Mesendoderm (in vitro differentiated cells): ENCODE measurements at regions not wholly inside any gene's neighbourhood (a gene's known extent, or its start where the extent isn't known, plus 50 kb on each side); places are given as distances from the start of the nearest gene placed in this dataset.

ENCODE experiments used
- DNase-seq: peaks from one replicate; pipeline ENCODE4 v3.0.0; 2013
- H2AK5ac ChIP-seq: 2 replicates; pipeline ENCODE4 v1.6.1; 2013; ENCODE audit warnings: low read length, inconsistent platforms
- H2BK120ac ChIP-seq: 2 replicates; pipeline ENCODE4 v1.6.1; 2013; ENCODE audit warnings: low read depth, mild to moderate bottlenecking, low read length, moderate library complexity, mixed read lengths
- H2BK15ac ChIP-seq: replicated peaks from 2 replicates; pipeline ENCODE4 v1.6.1; 2013; ENCODE audit warnings: low read depth, mild to moderate bottlenecking, moderate library complexity
- H2BK5ac ChIP-seq: 2 replicates; pipeline ENCODE4 v1.6.1; 2013; ENCODE audit warnings: low read length, inconsistent platforms
- H3K18ac ChIP-seq: 2 replicates; pipeline ENCODE4 v1.6.1; 2013; ENCODE audit warnings: mild to moderate bottlenecking, low read length, mixed read lengths
- H3K23ac ChIP-seq: one replicate; pipeline ENCODE4 v1.6.1; 2013; ENCODE audit warnings: low read length
- H3K27ac ChIP-seq: 2 replicates; pipeline ENCODE4 v1.5.1; 2013; ENCODE audit warnings: low read depth, mild to moderate bottlenecking, inconsistent platforms, low read length, moderate library complexity
- H3K27me3 ChIP-seq: 2 replicates; pipeline ENCODE4 v1.6.1; 2013; ENCODE audit warnings: low read length, control low read depth, mild to moderate bottlenecking, inconsistent platforms; ENCODE audit not compliant: insufficient read depth, poor library complexity
- H3K36me3 ChIP-seq: 2 replicates; pipeline ENCODE4 v1.6.1; 2013; ENCODE audit warnings: low read length, inconsistent platforms; ENCODE audit not compliant: control insufficient read depth, insufficient read depth
- H3K4ac ChIP-seq: one replicate; pipeline ENCODE4 v1.6.1; 2013; ENCODE audit warnings: low read depth, mild to moderate bottlenecking, low read length, moderate library complexity
- H3K4me1 ChIP-seq: 2 replicates; pipeline ENCODE4 v1.6.1; 2013; ENCODE audit warnings: low read depth, low read length, inconsistent platforms; ENCODE audit not compliant: control insufficient read depth
- H3K4me2 ChIP-seq: 2 replicates; pipeline ENCODE4 v1.6.1; 2013; ENCODE audit warnings: low read length
- H3K4me3 ChIP-seq: 2 replicates; pipeline ENCODE4 v1.5.1; 2013; ENCODE audit warnings: mild to moderate bottlenecking, low read length
- H3K56ac ChIP-seq: one replicate; pipeline ENCODE4 v1.6.1; 2013; ENCODE audit warnings: low read length
- H3K79me1 ChIP-seq: 2 replicates; pipeline ENCODE4 v1.6.1; 2013; ENCODE audit warnings: low read length, inconsistent platforms
- H3K79me2 ChIP-seq: 2 replicates; pipeline ENCODE4 v1.6.1; 2013; ENCODE audit warnings: mild to moderate bottlenecking, low read length; ENCODE audit not compliant: control insufficient read depth, insufficient read depth
- H3K9ac ChIP-seq: 2 replicates; pipeline ENCODE4 v1.6.1; 2013; ENCODE audit warnings: low read length, inconsistent platforms
- H4K5ac ChIP-seq: one replicate; pipeline ENCODE4 v1.6.1; 2013; ENCODE audit warnings: low read length
- H4K8ac ChIP-seq: one replicate; pipeline ENCODE4 v1.6.1; 2013; ENCODE audit warnings: low read depth, mild to moderate bottlenecking, control low read depth, low read length, moderate library complexity
- WGBS: extraction: QIAGEN DNeasy Blood & Tissue Kit; methylation state at CpG from one replicate; pipeline ENCODE4 v1.1.7; 2013; ENCODE audit warnings: low lambda C conversion rate, missing lambda C conversion rate; ENCODE audit not compliant: insufficient coverage; ENCODE audit errors: extremely low coverage; 5-methylcytosine and 5-hydroxymethylcytosine counted together

DNA sequence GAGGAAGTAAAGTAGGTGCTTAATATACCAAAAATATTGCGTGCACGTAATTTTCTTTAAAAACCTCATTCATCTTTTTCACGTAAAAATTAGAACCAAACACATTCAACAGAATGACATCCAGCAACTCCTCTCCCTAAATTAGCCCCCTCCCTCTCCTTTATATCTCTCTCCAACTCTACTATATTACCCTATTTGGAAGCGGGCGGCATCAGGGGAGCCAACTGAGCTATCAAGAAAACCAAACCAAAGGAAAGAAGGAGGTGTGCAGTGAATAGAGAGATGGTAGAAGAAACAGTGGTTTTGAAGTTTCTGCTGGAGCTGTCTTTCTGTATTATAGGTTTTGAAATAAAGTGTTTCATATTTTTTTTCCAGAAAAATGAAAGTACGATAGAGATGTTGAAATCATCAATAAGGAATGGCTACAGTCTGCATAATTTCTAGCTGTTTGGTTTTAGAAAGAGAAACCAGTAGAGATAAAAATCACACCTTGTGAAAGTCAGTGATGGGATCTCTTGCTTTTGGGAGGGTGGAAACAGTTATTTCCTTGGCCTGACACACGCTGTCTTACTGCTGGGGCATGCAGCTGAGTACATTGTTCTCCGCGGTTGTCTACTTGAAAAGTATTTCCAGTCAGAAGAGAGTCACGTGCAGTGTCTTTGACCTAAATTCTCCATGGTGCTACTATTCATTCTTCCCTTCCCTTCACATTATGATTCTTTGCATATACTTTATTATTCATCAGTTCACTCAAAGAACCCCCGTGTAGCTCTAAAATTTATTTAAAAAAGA is 94.1 kb upstream of the WDR17 start:
- H3K4ac ChIP-seq = no peak overlapping the region
- no peak overlapping the region for H3K18ac ChIP-seq
- 100% methylated on average over 3 of the region's 11 CpGs for WGBS
- H3K9ac ChIP-seq = no peak overlapping the region
- H3K4me3 ChIP-seq = no peak overlapping the region
- H3K4me1 ChIP-seq = peaks cover 4% of the 10 kb centered on the region
- peak; percentile 21 for DNase-seq
- no peak overlapping the region for H2BK15ac ChIP-seq
- H3K36me3 ChIP-seq = no peaks in the 10 kb centered on the region
- H3K79me2 ChIP-seq = no peaks in the 10 kb centered on the region
- H2BK120ac ChIP-seq = no peak overlapping the region
- H3K27ac ChIP-seq = no peak overlapping the region
- H3K56ac ChIP-seq = no peak overlapping the region
- H2AK5ac ChIP-seq = no peak overlapping the region
- no peak overlapping the region for H3K23ac ChIP-seq
- H4K8ac ChIP-seq = no peak overlapping the region
- H2BK5ac ChIP-seq = no peak overlapping the region
- H3K4me2 ChIP-seq = no peak overlapping the region
- H3K79me1 ChIP-seq = no peaks in the 10 kb centered on the region
- no peak overlapping the region for H4K5ac ChIP-seq
- no peaks in the 10 kb centered on the region for H3K27me3 ChIP-seq

DNA sequence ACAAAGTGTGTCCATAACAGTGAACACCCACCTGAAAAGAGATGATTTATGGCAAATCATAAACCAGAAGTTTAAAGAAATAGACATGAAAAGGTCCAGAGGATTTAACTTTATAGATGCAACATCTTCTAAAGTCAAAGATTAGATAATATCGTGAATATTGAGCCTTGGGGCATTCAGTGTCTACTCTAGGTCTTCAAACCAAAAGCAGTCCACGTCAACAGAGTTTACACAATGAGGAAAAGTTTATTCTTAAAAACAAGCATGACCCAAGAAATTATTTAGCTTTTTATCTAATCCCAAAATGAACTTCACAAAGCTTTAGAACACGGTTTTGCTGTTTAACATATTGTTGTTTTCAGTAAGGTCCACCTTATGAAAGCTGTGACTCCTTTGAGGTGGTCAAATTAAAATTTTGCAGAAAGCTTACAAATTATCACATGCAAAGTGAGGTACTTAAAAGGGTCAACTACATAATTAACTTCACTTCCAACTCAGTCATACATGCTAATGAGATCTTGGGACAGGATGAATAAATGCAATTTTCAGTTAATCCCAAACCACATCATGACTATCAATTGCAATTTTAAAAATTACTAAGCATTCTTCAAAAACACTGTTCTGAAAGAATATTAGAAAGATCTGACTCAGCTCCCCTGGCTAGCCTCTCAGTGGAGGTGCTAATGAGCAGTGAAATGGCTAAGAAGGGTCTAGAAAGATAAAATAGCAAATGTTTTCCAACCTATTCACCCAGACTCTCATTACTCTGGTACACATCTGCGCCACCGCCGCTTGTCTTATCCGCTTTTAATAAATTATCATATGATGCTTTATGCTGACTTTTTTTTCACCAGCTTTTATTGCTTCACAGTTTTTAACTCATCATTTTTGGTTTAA is 92.4 kb upstream of the WDR17 start:
- Histone ChIP-seq H4K8ac (no peak overlapping the region), H3K79me2 (no peaks in the 10 kb centered on the region), H3K27me3 (no peaks in the 10 kb centered on the region), H3K56ac (no peak overlapping the region), H3K4ac (no peak overlapping the region), H3K36me3 (no peaks in the 10 kb centered on the region), H3K23ac (no peak overlapping the region), H2AK5ac (no peak overlapping the region), H3K27ac (no peak overlapping the region), H3K79me1 (no peaks in the 10 kb centered on the region), H3K4me3 (no peak overlapping the region), H3K4me1 (peaks cover 4% of the 10 kb centered on the region), H4K5ac (no peak overlapping the region), H3K18ac (no peak overlapping the region), H3K4me2 (no peak overlapping the region), H2BK5ac (no peak overlapping the region), H2BK15ac (no peak overlapping the region), H2BK120ac (no peak overlapping the region), H3K9ac (no peak overlapping the region)
- no CpG with 5 or more reads among the region's 7 CpGs for WGBS
- DNase-seq = peak; percentile 28

DNA sequence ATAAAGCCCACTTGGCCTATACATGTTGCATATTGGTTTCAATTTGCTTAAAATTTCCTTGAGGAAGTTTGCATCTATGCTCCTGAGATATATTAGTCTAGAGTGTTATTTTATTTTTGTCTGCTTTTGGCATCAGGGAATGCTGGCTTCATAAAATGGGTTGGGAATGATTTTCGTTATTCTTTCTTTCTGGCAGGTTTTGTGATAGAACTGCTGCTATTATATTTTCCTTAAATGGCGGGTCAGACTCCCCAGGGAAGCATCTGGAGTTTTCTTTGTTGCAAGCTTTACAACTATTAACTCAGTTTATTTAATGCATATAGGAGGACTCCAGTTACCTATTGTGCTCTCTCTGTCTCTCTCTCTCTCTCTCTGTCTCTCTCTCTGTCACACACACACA is 82.0 kb upstream of the WDR17 start:
- Histone ChIP-seq H3K4ac (no peak overlapping the region), H2AK5ac (no peak overlapping the region), H3K36me3 (no peaks in the 10 kb centered on the region), H4K5ac (no peak overlapping the region), H3K27ac (no peak overlapping the region), H3K56ac (no peak overlapping the region), H4K8ac (no peak overlapping the region), H3K79me1 (no peaks in the 10 kb centered on the region), H3K27me3 (no peaks in the 10 kb centered on the region), H3K4me2 (no peak overlapping the region), H3K23ac (no peak overlapping the region), H3K79me2 (no peaks in the 10 kb centered on the region), H2BK120ac (no peak overlapping the region), H2BK15ac (no peak overlapping the region), H3K9ac (no peak overlapping the region), H3K18ac (no peak overlapping the region), H2BK5ac (no peak overlapping the region), H3K4me1 (no peaks in the 10 kb centered on the region), H3K4me3 (no peak overlapping the region)
- DNase-seq = no peak
- no CpG with 5 or more reads among the region's 2 CpGs for WGBS

GRCh38 chr4:175986668-175987067 is 79.0 kb upstream of the WDR17 start:
- H2BK15ac ChIP-seq = no peak overlapping the region
- H3K4ac ChIP-seq = no peak overlapping the region
- no peak overlapping the region for H3K9ac ChIP-seq
- no peak overlapping the region for H3K56ac ChIP-seq
- no peak overlapping the region for H2AK5ac ChIP-seq
- no peak overlapping the region for H3K4me3 ChIP-seq
- H3K18ac ChIP-seq = no peak overlapping the region
- no peak for DNase-seq
- no peaks in the 10 kb centered on the region for H3K36me3 ChIP-seq
- WGBS = no CpG with 5 or more reads among the region's 1 CpG
- H3K4me2 ChIP-seq = no peak overlapping the region
- no peaks in the 10 kb centered on the region for H3K79me1 ChIP-seq
- no peak overlapping the region for H4K5ac ChIP-seq
- no peak overlapping the region for H2BK120ac ChIP-seq
- H4K8ac ChIP-seq = no peak overlapping the region
- no peaks in the 10 kb centered on the region for H3K79me2 ChIP-seq
- no peaks in the 10 kb centered on the region for H3K27me3 ChIP-seq
- no peak overlapping the region for H3K27ac ChIP-seq
- no peaks in the 10 kb centered on the region for H3K4me1 ChIP-seq
- H2BK5ac ChIP-seq = no peak overlapping the region
- H3K23ac ChIP-seq = no peak overlapping the region

- WGBS = no CpG with 5 or more reads among the region's 1 CpG
- no peak overlapping the region for H3K4ac ChIP-seq
- H3K9ac ChIP-seq = no peak overlapping the region
- H3K79me2 ChIP-seq = no peaks in the 10 kb centered on the region
- no peak overlapping the region for H3K27ac ChIP-seq
- DNase-seq = no peak
- no peak overlapping the region for H2BK15ac ChIP-seq
- no peaks in the 10 kb centered on the region for H3K79me1 ChIP-seq
- H2AK5ac ChIP-seq = no peak overlapping the region
- no peak overlapping the region for H3K18ac ChIP-seq
- H3K27me3 ChIP-seq = no peaks in the 10 kb centered on the region
- H3K4me1 ChIP-seq = no peaks in the 10 kb centered on the region
- no peak overlapping the region for H3K4me2 ChIP-seq
- H3K23ac ChIP-seq = no peak overlapping the region
- no peak overlapping the region for H4K8ac ChIP-seq
- no peak overlapping the region for H2BK120ac ChIP-seq
- H2BK5ac ChIP-seq = no peak overlapping the region
- H4K5ac ChIP-seq = no peak overlapping the region
- no peaks in the 10 kb centered on the region for H3K36me3 ChIP-seq
- H3K4me3 ChIP-seq = no peak overlapping the region
- no peak overlapping the region for H3K56ac ChIP-seq
Measured at GRCh38 chr4:175988511-175988910, 77.1 kb upstream of the WDR17 start.
